Islet of Langerhans (tissue), 1 donor: ENCODE measurements at regions not wholly inside any gene's neighbourhood (a gene's known extent, or its start where the extent isn't known, plus 50 kb on each side); places are given as distances from the start of the nearest gene placed in this dataset.
"Not testable (repeated sequence)": the region's sequence is repeated elsewhere in the genome, so short reads cannot be mapped to it uniquely, and the experiment has no call there.

Experiments used
- FAIRE-seq: peaks from one replicate; lab custom pipeline; 2011; peaks lifted over from hg19 to GRCh38; lab: Jason Lieb, UNC

DNA sequence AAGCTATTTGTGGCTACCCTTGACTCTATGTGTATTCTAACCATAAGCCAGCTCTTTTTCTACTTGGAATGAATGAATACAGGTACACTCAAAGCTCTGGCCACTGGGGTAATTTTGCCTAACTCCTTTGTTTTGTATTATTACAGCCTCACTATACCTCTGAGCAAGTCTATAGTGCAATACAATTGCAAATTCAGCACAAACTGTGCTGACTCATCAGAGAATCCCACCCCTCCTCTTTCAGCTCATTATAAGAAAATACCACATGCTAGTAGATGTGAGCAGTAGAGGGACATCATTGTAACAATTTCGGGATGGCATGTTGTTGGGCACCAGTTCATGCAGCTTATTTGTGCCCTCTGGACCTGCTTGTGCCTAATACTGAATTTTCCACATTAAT lies 1382.2 kb downstream of the SLITRK5 start:
- FAIRE-seq, result no peak

DNA sequence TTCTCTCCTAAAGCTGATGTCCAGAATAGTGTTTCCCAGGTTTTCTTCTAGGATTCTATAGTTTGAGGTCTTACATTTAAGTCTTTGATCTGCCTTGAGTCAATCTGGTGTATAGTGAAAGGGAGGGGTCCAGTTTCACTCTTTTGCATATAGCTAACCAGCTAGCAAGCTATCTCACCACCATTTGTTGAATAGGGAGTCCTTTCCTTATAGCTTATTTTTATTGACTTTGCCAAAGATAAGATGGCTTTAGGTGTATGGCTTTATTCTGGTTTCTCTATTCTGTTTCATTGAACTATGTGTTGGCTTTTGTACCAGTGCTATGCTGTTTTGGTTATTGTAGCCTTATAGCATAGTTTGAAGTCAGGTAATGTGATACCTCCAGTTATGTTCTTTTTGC lies 1386.1 kb downstream of the SLITRK5 start:
- no peak for FAIRE-seq

DNA sequence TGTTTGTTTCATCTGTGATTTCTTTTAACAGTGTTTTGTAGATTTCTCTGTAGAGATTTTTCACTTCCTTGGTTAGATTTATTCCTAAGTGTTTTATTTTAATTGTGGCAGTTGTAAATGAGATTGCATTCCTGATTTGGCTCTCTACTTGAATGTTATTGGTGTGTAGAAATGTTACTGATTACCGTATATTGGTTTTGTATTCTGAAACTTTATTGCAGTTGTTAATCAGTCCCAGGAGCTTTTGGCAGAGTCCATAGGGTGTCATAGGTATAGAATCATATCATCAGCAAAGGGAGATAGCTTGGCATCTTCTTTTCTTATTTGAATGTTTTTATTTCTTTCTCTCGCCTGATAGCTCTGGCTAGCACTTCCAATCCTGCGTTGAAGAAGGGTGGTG lies 1386.7 kb downstream of the SLITRK5 start:
- FAIRE-seq, result no peak

DNA sequence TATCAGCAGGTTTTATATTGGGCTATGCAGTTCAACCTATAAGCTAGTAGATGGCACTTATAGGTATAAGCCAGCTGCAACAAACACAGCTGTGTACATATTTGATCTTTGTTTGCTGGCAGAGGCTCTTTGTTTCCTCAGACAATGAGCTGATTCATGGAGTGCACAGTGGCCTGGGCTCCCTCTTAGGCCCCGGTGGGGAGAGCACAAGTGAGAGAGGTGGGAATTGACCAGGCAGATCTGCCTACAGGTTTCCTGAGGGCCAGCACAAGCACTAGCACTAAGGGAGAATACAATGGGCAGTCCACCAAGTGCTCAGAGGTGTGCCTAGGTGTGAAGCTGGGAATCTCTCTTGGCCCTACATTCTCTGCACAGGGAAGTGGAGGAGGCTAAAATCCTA lies 1390.7 kb downstream of the SLITRK5 start:
- FAIRE-seq, result no peak

DNA sequence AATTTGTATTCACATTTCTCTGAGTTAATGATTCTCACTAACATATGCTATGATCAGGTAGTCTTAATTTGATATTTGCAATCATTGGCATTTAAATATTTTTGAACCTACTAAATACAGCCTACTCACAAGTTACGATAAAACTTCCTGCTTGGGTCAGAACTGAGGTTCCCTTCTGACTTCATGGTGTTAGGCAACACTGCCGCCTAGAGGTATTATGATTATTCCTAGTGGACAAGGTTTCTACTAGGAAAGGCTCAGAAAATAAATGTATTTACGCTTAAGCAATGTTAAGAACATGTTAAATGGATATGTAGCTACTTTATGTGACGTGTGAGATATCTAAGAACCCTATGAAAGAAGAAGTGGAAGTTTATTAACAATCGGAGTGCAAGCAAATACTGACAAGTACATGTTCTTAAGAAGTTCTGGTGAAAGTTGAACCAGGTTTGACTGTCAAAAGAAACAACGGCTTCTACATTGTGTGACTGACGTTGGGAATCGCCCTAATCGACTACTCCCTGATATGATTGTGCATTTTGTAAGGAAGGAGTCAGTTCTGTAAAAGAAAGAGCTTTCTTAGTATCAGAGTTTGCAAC lies 1395.8 kb downstream of the SLITRK5 start:
- peak; percentile 76 for FAIRE-seq

DNA sequence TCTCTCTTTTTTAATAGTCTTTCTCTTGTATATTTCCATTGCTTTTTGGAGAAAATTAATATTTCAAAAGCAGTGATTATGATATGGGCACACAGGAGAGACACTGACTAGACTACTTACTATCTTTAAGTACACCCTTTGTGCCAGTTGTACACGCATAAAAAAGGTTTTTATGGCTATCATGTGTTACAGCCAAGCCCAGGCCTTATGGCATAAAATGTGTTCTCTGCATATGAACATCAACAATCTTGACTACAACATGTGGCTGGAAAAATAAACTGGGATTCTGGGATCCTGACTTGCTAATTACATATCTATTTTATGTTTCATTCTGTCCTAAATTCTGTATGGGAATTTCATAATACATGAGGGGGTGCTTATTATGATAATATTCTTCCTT lies 1401.8 kb downstream of the SLITRK5 start:
- no peak for FAIRE-seq

DNA sequence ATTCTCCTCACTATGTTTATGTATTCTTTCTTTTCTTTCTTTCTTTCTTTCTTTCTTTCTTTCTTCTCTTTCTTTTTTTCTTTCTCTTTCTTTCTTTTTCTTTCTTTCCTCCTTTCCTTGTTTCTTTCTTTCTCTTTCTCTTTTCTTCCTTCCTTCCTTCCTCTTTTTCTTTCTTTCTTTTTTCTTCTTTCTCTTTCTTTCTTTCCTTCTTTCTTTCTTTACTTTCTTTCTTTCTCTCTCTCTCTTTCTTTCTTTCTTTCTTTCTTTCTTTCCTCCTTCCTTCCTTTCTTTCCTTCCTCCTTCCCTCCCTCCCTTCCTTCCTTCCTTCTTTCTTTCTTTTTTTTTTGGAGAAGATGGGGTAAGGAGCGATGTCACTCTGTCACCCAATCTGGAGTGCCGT lies 1405.5 kb downstream of the SLITRK5 start:
- FAIRE-seq, result no peak

DNA sequence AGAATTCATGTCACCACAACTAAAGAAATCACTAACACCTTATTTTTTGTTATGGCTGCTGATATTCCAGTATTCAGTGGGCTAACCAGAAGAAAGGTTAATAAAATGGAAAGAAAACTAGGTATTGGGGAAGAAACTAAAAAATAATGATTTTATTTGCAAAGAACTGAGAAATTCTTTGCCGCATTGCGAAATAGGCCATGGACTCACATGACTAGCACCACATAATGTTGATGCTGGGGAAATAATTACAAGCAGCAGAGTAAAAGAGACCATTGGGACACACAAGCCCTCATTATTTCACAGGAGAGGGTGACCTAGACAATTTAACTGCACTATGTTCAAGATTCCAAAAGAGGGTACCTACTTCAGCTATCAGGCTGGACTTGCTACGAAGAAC lies 1411.5 kb downstream of the SLITRK5 start:
- FAIRE-seq, result no peak

DNA sequence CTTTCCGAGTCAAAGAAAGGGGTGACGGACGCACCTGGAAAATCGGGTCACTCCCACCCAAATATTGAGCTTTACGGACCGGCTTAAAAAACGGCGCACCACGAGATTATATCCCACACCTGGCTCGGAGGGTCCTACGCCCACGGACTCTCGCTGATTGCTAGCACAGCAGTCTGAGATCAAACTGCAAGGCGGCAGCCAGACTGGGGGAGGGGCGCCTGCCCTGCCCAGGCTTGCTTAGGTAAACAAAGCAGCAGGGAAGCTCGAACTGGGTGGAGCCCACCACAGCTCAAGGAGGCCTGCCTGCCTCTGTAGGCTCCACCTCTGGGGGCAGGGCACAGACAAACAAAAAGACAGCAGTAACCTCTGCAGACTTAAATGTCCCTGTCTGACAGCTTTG lies 1416.9 kb downstream of the SLITRK5 start:
- not testable (repeated sequence) for FAIRE-seq

DNA sequence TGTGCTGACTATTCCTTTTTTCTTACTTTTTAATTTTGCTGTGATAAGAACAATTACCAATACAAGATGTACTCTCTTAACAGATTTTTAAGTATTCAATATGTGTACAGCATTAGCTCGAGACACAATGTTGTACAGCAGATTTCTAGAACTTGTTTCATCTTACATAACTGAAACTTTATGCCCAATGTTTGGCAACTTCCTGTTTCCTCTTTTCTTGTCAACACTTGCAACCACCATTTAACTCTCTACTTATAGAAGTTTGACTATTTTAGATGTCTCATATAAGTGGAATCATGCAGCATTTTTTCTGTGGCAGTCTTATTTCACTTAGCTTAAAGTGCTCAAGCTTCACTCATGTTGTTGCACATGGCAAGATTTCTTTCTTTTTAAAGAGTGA lies 1426.8 kb downstream of the SLITRK5 start:
- FAIRE-seq, result no peak

DNA sequence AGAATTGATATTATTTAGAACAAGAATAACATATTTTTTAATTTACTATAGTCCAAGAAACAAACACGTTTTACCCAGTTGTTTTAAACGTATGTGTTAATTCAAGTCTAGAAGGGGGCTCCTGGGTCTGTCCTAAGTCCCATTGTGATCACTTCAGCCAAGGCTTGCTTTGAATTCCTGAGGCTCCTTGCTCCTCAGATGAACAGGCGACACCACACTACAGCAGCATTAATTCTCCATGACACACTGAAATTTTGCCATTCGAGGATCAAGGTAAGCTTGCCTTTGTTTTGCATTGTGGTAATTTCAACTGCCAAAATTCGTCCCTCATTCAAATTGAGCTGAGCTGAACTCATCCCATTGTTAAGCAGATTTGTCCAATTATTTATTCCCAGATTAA lies 1442.6 kb downstream of the SLITRK5 start:
- no peak for FAIRE-seq

DNA sequence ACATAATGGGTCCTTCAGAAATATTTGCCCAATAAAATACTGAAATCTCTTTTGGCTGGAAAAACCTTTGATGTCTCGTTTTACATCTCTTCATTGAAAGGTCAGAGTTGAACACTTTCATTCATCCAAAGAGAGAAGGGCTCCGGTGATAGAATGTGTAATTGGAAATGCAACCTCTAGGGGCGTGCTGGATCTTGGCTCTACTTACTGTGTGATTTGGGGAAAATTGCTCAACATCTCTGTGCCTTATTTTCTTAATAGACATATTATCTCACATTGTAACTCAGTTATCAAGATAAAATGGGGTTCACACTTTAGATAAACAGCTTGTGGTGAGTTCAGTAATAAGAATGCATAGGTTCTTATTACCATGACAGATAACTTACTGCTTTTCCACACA lies 1444.1 kb downstream of the SLITRK5 start:
- no peak for FAIRE-seq

DNA sequence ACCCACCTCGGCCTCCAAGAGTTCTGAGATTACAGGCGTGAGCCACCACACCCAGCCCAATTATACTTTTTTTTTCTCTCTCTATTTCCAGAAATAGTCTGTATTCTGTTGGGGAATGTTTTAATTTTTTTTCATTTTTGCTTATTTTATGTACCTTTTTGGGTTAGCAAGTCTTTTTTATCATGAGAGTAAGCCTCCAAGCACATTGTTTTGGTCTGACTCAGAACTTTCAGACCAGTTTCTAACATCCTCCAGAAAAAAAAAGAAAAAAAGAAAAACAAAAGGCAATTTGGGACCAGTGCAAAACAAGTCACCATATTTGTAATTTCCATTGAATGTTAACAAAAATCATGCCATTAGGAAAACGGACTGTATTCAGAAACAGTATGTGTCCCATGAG lies 1465.5 kb downstream of the SLITRK5 start:
- no peak for FAIRE-seq

DNA sequence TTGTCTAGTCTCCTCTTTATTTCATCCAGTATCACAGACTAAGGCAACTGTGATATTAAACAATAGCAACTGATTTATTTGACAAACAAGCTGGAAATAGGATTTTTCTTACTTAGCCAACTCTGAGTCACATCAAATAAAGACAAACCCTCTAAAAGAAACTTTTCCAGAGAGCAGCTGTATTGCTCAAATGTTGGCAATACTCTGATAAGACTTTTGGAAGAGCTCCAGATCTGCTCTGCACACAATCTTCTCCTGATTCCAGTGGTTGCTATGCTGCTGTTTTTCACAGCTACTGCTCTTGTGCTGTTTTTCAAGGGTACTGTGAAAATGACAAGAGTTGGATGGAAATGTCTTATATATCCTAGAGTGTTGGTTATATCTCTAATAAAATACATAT lies 1479.2 kb downstream of the SLITRK5 start:
- no peak for FAIRE-seq

DNA sequence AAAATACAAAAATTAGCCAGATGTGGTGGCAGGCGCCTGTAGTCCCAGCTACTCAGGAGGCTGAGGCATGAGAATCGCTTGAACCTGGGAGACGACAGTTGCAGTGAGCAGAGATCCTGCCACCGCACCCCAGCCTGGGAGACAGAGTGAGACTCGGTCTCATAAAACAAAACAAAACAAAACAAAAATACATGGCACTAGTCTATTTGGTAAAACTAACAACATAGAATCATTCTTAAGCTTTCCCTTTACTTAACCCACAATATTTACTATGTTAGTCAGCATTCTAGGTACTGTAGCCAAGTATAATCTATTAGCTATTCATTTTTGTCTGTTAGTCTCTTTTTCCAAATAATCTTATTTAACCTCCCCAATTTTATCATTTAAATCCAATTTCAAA lies 1482.8 kb downstream of the SLITRK5 start:
- no peak for FAIRE-seq

DNA sequence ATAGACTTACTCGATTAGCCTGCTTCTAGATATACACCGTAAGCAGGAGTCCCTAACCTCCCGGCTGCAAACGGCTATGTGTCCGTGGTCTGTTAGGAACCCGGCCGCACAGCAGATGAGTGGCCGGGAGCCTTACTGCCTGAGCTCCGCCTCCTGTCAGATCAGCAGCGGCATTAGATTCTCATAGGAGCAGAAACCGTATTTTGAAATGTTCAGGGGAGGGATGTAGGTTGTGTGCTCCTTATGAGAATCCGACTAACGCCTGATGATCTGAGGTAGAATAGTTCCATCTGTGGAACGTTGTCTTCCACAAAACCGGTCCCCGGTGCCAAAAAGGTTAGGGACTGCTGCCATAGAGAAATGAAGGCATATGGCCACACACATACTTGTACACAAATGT lies 1491.9 kb downstream of the SLITRK5 start:
- no peak for FAIRE-seq

DNA sequence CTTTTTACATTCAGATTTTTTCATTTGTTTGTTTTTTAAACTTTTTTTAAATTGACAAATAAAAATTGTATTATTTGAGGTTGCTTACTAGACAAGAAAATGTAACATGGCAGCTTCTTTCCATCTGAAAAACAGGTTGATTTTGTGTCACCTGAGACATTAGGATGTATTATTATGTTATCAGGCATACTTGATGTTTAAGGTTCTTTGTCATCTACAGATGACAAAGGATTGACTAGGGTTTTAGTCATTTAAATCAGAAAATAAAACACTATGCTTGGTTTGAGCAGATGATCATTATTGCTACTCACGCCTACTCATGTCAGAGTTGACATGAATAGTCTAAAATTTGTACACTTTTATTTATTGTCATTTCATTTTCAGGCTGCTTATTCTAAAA lies 1494.5 kb downstream of the SLITRK5 start:
- FAIRE-seq, result no peak

DNA sequence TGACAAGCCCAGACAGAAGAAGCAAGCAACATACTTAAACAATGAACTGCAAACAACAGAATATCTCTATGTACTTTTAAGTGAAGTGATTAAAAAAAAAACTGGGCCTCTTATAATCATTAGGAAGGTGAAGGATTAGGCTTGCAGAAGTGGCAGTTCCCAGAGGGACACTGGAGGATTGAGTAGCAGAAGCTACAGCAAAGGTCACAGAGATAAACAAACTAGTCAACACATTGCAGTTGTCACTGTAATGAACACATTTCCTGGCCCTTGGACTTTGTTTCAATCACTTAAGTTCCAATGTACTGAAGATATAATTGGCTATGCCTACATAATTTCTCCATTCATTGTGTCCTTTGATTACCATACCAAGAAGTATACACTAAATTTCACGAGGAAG lies 1498.8 kb downstream of the SLITRK5 start:
- no peak for FAIRE-seq

DNA sequence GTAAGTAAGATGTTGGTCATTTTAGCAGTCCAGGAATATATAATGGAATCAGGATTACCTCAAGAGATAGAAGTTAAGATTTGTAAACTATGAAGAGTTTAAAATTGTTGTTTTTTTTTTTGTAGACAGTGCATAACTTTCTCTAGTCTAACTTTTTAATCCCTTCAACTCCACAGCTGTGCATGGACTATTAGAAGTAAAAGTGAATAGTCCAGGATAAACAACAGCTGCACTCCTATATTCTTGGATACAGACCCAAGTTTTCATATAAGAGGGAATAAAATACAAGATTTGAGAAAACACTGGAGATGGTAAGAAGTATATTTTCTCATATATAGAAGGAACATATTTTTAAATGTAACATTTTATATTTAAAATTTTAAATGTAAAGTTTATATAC lies 1509.9 kb downstream of the SLITRK5 start:
- peak; percentile 24 for FAIRE-seq

DNA sequence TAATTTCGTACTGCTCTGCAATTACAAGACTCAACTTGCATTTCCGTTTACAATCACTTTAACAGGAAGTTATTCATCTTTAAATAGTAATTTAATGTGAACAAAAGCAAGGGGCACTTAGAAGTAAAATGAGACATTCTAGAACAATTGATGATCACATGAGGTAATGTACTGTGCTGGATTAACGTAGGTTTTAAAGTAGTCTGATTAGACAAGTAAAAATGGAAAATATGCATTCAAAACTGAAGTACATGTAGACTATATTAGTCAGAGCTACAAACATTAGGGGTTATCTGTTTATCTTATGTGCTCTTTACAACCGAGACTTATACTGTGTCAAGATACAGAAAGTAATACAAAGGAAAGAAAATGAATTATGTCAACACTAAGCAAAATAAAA lies 1528.0 kb downstream of the SLITRK5 start:
- no peak for FAIRE-seq

DNA sequence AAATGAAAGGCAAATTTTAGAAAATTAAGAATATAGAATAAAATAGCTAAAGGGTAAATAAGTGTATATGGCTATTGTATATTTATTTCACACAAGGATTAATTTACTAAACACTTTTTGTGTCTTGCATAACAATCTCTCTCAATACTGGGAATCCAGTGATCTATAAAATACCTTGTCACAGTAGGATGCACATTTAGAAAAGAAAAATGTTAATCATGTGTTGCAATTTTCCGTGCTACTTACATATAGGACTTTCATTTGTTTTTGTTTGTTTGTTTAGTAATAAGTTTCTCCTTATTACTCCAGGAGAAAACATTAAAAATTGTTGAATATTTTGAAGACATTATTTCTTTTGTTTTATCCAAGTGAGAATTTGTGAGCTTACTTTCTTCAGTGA lies 1533.3 kb downstream of the SLITRK5 start:
- FAIRE-seq, result no peak

DNA sequence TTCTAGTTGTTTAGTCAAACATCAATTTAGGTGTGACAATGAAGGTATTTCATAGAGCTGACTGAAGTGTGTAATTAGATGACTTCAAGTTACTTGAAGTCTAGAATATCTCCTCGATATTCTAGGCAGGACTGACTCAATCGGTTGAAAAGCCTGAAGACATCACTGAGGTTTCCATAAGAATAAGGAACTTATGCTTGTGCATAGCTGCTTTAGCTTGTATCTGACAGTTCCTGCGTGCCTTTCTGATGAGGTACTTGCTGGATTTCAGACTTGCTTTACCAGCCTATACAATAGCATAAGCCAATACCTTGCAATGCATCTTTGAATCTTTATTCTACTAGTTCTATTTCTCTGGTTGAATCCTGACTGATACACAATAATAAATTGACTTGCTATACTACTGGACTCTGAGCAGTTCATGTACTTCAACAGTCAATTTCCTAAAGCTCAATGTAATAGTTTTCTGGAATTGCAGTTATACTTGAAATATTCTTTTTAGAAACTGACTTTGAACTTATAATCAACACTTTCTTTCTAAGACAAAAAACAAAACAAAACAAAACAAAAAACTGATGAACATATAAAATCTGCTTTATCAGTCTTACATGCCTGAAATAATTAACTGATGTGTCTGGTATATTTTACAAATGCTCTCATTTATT lies 1534.8 kb downstream of the SLITRK5 start:
- FAIRE-seq, result no peak

DNA sequence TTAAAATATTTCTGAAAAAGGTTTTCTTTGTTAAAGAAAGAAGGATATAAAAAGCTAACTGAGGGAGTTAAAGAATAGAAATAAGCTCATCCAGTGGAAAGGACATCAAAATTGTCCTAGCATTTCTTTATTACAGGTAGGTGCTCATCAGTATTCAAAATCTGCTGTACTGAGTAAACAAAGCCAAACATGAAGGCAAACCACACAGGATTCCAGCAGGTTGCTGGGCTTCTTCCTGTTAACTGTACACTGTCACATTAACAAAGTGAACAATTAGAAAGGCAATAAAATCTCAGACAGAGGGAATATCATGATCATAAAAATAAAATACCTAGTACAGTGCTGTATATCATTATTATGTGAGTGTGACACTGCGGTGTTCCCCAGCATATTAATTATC lies 1541.0 kb downstream of the SLITRK5 start:
- FAIRE-seq, result no peak

DNA sequence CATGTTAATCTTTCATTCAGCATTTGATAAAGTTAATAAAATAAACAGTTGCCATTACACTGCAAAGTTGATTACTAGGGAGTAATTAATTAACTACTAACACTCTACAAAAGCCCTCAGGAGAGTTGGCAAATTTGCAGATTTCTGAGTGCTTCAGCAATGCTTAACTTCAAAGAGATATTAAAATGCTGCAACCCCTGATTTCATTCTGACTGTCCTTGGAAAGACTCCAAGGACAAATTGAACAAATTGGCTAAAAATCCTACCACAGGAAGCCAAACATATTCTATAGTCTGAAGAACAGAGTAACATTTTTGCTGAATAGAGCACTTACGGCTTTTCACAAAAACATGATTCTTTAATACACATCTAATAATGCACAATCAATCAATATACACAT lies 1543.0 kb downstream of the SLITRK5 start:
- no peak for FAIRE-seq

DNA sequence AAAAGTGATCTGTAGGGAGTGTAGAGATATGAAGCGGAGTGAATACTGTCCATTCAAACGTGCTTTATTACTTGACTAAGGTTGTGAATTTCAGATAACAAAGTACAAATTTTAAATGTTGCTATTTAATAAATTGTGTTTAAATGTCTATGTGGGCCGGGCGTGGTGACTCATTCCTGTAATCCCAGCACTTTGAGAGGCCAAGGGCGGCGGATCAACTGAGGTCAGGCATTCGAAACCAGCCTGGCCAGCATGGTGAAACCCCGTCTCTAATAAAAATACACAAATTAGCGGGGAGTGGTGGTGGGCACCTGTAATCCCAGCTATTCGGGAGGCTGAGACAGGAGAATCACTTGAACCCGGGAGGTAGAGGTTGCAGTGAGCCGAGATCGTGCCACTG lies 1544.1 kb downstream of the SLITRK5 start:
- not testable (repeated sequence) for FAIRE-seq
